ENCODE measurements at regions not wholly inside any gene's neighbourhood (a gene's known extent, or its start where the extent isn't known, plus 50 kb on each side); places are given as distances from the start of the nearest gene placed in this dataset.
"Not testable (repeated sequence)": the region's sequence is repeated elsewhere in the genome, so short reads cannot be mapped to it uniquely, and the experiment has no call there.

GRCh38 chr2:59874971-59875755 is 678.3 kb downstream of the BCL11A start:
- DNase-seq (ENCODE audit: low spot score), result no peak

GRCh38 chr2:59874361-59874760 is 679.1 kb downstream of the BCL11A start:
- no peak for DNase-seq (ENCODE audit: low spot score)

- DNase-seq (ENCODE audit: low spot score), result no peak
Observed at GRCh38 chr2:59871830-59872229, 681.6 kb downstream of the BCL11A start.

- DNase-seq (ENCODE audit: low spot score), result no peak
Observed at GRCh38 chr2:59868981-59869380, 684.5 kb downstream of the BCL11A start.

GRCh38 chr2:59866436-59866835 is 687.0 kb downstream of the BCL11A start:
- no peak for DNase-seq (ENCODE audit: low spot score)

GRCh38 chr2:59858540-59858939 is 694.9 kb downstream of the BCL11A start:
- DNase-seq (ENCODE audit: low spot score), result no peak

GRCh38 chr2:59857109-59857508 is 696.3 kb downstream of the BCL11A start:
- DNase-seq (ENCODE audit: low spot score), result no peak

- no peak for DNase-seq (ENCODE audit: low spot score)
Observed at GRCh38 chr2:59856391-59856790, 697.1 kb downstream of the BCL11A start.

GRCh38 chr2:59853032-59853431 is 700.4 kb downstream of the BCL11A start:
- no peak for DNase-seq (ENCODE audit: low spot score)

GRCh38 chr2:59851836-59852475 is 701.5 kb downstream of the BCL11A start:
- DNase-seq (ENCODE audit: low spot score), result no peak

- no peak for DNase-seq (ENCODE audit: low spot score)
Observed at GRCh38 chr2:59850554-59850953, 702.9 kb downstream of the BCL11A start.

- no peak for DNase-seq (ENCODE audit: low spot score)
Observed at GRCh38 chr2:59833941-59834340, 719.5 kb downstream of the BCL11A start.

GRCh38 chr2:59830601-59831000 is 722.9 kb downstream of the BCL11A start:
- no peak for DNase-seq (ENCODE audit: low spot score)

- peak; percentile 71 for DNase-seq (ENCODE audit: low spot score)
Observed at GRCh38 chr2:59827677-59828076, 725.8 kb downstream of the BCL11A start.

- no peak for DNase-seq (ENCODE audit: low spot score)
Observed at GRCh38 chr2:59826177-59826576, 727.3 kb downstream of the BCL11A start.

- no peak for DNase-seq (ENCODE audit: low spot score)
Observed at GRCh38 chr2:59824314-59824713, 729.1 kb downstream of the BCL11A start.

GRCh38 chr2:59816075-59816474 is 737.4 kb downstream of the BCL11A start:
- DNase-seq (ENCODE audit: low spot score), result no peak

GRCh38 chr2:59810283-59810682 is 743.2 kb downstream of the BCL11A start:
- not testable (repeated sequence) for DNase-seq (ENCODE audit: low spot score)

- DNase-seq (ENCODE audit: low spot score), result no peak
Observed at GRCh38 chr2:59806486-59806885, 747.0 kb downstream of the BCL11A start.

GRCh38 chr2:59804732-59805131 is 748.7 kb downstream of the BCL11A start:
- no peak for DNase-seq (ENCODE audit: low spot score)

- DNase-seq (ENCODE audit: low spot score), result no peak
Observed at GRCh38 chr2:59803586-59803985, 749.9 kb downstream of the BCL11A start.

- no peak for DNase-seq (ENCODE audit: low spot score)
Observed at GRCh38 chr2:59798687-59799232, 754.7 kb downstream of the BCL11A start.

- no peak for DNase-seq (ENCODE audit: low spot score)
Observed at GRCh38 chr2:59791004-59791618, 762.3 kb downstream of the BCL11A start.
